ENCODE measurements at regions not wholly inside any gene's neighbourhood (a gene's known extent, or its start where the extent isn't known, plus 50 kb on each side); places are given as distances from the start of the nearest gene placed in this dataset.
"Not testable (repeated sequence)": the region's sequence is repeated elsewhere in the genome, so short reads cannot be mapped to it uniquely, and the experiment has no call there.

GRCh38 chr12:74641694-74642093 is 104.1 kb downstream of the ATXN7L3B start:
- H3K27ac Mint-ChIP-seq = no peak overlapping the region
- no peak overlapping the region for H3K4me3 Mint-ChIP-seq
- H3K9me3 Mint-ChIP-seq = no peaks in the 10 kb centered on the region
- no peak for DNase-seq
- H3K27me3 Mint-ChIP-seq = no peaks in the 10 kb centered on the region
- H3K4me1 Mint-ChIP-seq = no peaks in the 10 kb centered on the region
- CTCF ChIA-PET = no interaction called here
- no peaks in the 10 kb centered on the region for H3K36me3 Mint-ChIP-seq (ENCODE audit: low read depth)
- POLR2A ChIA-PET = no interaction called here

GRCh38 chr12:74644681-74645080 is 107.0 kb downstream of the ATXN7L3B start:
- POLR2A ChIA-PET = no interaction called here
- CTCF ChIA-PET = no interaction called here
- H3K27ac Mint-ChIP-seq = no peak overlapping the region
- H3K36me3 Mint-ChIP-seq (ENCODE audit: low read depth) = no peaks in the 10 kb centered on the region
- no peaks in the 10 kb centered on the region for H3K9me3 Mint-ChIP-seq
- H3K4me1 Mint-ChIP-seq = no peaks in the 10 kb centered on the region
- no peaks in the 10 kb centered on the region for H3K27me3 Mint-ChIP-seq
- no peak for DNase-seq
- H3K4me3 Mint-ChIP-seq = no peak overlapping the region

- DNase-seq = no peak
- CTCF ChIA-PET = no interaction called here
- Mint-ChIP-seq H3K4me1 (no peaks in the 10 kb centered on the region), H3K36me3 (ENCODE audit: low read depth) (no peaks in the 10 kb centered on the region), H3K4me3 (no peak overlapping the region), H3K27me3 (no peaks in the 10 kb centered on the region), H3K27ac (no peak overlapping the region), H3K9me3 (no peaks in the 10 kb centered on the region)
- POLR2A ChIA-PET = no interaction called here
Observed at GRCh38 chr12:74646831-74647230, 109.2 kb downstream of the ATXN7L3B start.

GRCh38 chr12:74647256-74647655 is 109.6 kb downstream of the ATXN7L3B start:
- no peak for DNase-seq
- no peak overlapping the region for H3K4me3 Mint-ChIP-seq
- CTCF ChIA-PET = no interaction called here
- no peaks in the 10 kb centered on the region for H3K27me3 Mint-ChIP-seq
- H3K27ac Mint-ChIP-seq = no peak overlapping the region
- no peaks in the 10 kb centered on the region for H3K9me3 Mint-ChIP-seq
- POLR2A ChIA-PET = no interaction called here
- H3K36me3 Mint-ChIP-seq (ENCODE audit: low read depth) = no peaks in the 10 kb centered on the region
- H3K4me1 Mint-ChIP-seq = no peaks in the 10 kb centered on the region

- H3K4me1 Mint-ChIP-seq = no peaks in the 10 kb centered on the region
- ChIA-PET POLR2A (no interaction called here), CTCF (no interaction called here)
- H3K36me3 Mint-ChIP-seq (ENCODE audit: low read depth) = no peaks in the 10 kb centered on the region
- H3K4me3 Mint-ChIP-seq = no peak overlapping the region
- no peaks in the 10 kb centered on the region for H3K9me3 Mint-ChIP-seq
- no peak overlapping the region for H3K27ac Mint-ChIP-seq
- no peaks in the 10 kb centered on the region for H3K27me3 Mint-ChIP-seq
- DNase-seq = no peak
Observed at GRCh38 chr12:74656251-74656650, 118.6 kb downstream of the ATXN7L3B start.

- DNase-seq = no peak
- no peak overlapping the region for H3K4me3 Mint-ChIP-seq
- no peaks in the 10 kb centered on the region for H3K9me3 Mint-ChIP-seq
- ChIA-PET POLR2A (no interaction called here), CTCF (no interaction called here)
- H3K27me3 Mint-ChIP-seq = peaks cover 4% of the 10 kb centered on the region
- H3K36me3 Mint-ChIP-seq (ENCODE audit: low read depth) = no peaks in the 10 kb centered on the region
- H3K4me1 Mint-ChIP-seq = no peaks in the 10 kb centered on the region
- no peak overlapping the region for H3K27ac Mint-ChIP-seq
Observed at GRCh38 chr12:74660442-74660841, 122.8 kb downstream of the ATXN7L3B start.

GRCh38 chr12:74663958-74664357 is 126.3 kb downstream of the ATXN7L3B start:
- Mint-ChIP-seq H3K36me3 (ENCODE audit: low read depth) (no peaks in the 10 kb centered on the region), H3K27ac (no peak overlapping the region), H3K27me3 (peaks cover 4% of the 10 kb centered on the region), H3K9me3 (no peaks in the 10 kb centered on the region), H3K4me1 (no peaks in the 10 kb centered on the region), H3K4me3 (no peak overlapping the region)
- ChIA-PET CTCF (no interaction called here), POLR2A (no interaction called here)
- no peak for DNase-seq

- Mint-ChIP-seq H3K4me3 (no peak overlapping the region), H3K27ac (no peak overlapping the region), H3K9me3 (no peaks in the 10 kb centered on the region), H3K27me3 (peaks cover 4% of the 10 kb centered on the region), H3K4me1 (no peaks in the 10 kb centered on the region), H3K36me3 (ENCODE audit: low read depth) (no peaks in the 10 kb centered on the region)
- CTCF ChIA-PET = no interaction called here
- DNase-seq = no peak
- POLR2A ChIA-PET = no interaction called here
Observed at GRCh38 chr12:74665690-74666089, 128.1 kb downstream of the ATXN7L3B start.

GRCh38 chr12:74671421-74671820 is 133.8 kb downstream of the ATXN7L3B start:
- H3K36me3 Mint-ChIP-seq (ENCODE audit: low read depth) = no peaks in the 10 kb centered on the region
- CTCF ChIA-PET = no interaction called here
- no peak for DNase-seq
- no peaks in the 10 kb centered on the region for H3K9me3 Mint-ChIP-seq
- no peaks in the 10 kb centered on the region for H3K4me1 Mint-ChIP-seq
- H3K27me3 Mint-ChIP-seq = no peaks in the 10 kb centered on the region
- H3K4me3 Mint-ChIP-seq = no peak overlapping the region
- H3K27ac Mint-ChIP-seq = no peak overlapping the region
- POLR2A ChIA-PET = no interaction called here

- POLR2A ChIA-PET = not testable (repeated sequence)
Observed at GRCh38 chr12:74676955-74677354, 139.3 kb downstream of the ATXN7L3B start.

GRCh38 chr12:74685385-74685784 is 147.8 kb downstream of the ATXN7L3B start:
- no peaks in the 10 kb centered on the region for H3K9me3 Mint-ChIP-seq
- H3K27me3 Mint-ChIP-seq = no peaks in the 10 kb centered on the region
- ChIA-PET POLR2A (no interaction called here), CTCF (no interaction called here)
- H3K36me3 Mint-ChIP-seq (ENCODE audit: low read depth) = no peaks in the 10 kb centered on the region
- H3K4me3 Mint-ChIP-seq = no peak overlapping the region
- H3K27ac Mint-ChIP-seq = no peak overlapping the region
- DNase-seq = no peak
- H3K4me1 Mint-ChIP-seq = no peaks in the 10 kb centered on the region

More at GRCh38 chr12:74676955-74677354, 139.3 kb downstream of the ATXN7L3B start:
- H3K9me3 Mint-ChIP-seq; H3K36me3 Mint-ChIP-seq (ENCODE audit: low read depth); H3K4me3 Mint-ChIP-seq; H3K27me3 Mint-ChIP-seq; H3K27ac Mint-ChIP-seq; CTCF ChIA-PET; DNase-seq; H3K4me1 Mint-ChIP-seq: not testable (repeated sequence)

GRCh38 chr12:74689071-74689655 is 151.5 kb downstream of the ATXN7L3B start:
- no peaks in the 10 kb centered on the region for H3K4me1 Mint-ChIP-seq
- H3K9me3 Mint-ChIP-seq = no peaks in the 10 kb centered on the region
- H3K27me3 Mint-ChIP-seq = no peaks in the 10 kb centered on the region
- POLR2A ChIA-PET = no interaction called here
- H3K27ac Mint-ChIP-seq = no peak overlapping the region
- no peak overlapping the region for H3K4me3 Mint-ChIP-seq
- no peak for DNase-seq
- H3K36me3 Mint-ChIP-seq (ENCODE audit: low read depth) = no peaks in the 10 kb centered on the region
- CTCF ChIA-PET = no interaction called here

- POLR2A ChIA-PET = no interaction called here
- no peaks in the 10 kb centered on the region for H3K9me3 Mint-ChIP-seq
- CTCF ChIA-PET = no interaction called here
- no peak overlapping the region for H3K4me3 Mint-ChIP-seq
- no peaks in the 10 kb centered on the region for H3K27me3 Mint-ChIP-seq
- no peaks in the 10 kb centered on the region for H3K36me3 Mint-ChIP-seq (ENCODE audit: low read depth)
- H3K4me1 Mint-ChIP-seq = no peaks in the 10 kb centered on the region
- DNase-seq = no peak
- no peak overlapping the region for H3K27ac Mint-ChIP-seq
Observed at GRCh38 chr12:74689929-74690328, 152.3 kb downstream of the ATXN7L3B start.

- POLR2A ChIA-PET = no interaction called here
- Mint-ChIP-seq H3K36me3 (ENCODE audit: low read depth) (no peaks in the 10 kb centered on the region), H3K4me1 (no peaks in the 10 kb centered on the region), H3K9me3 (no peaks in the 10 kb centered on the region), H3K27me3 (no peaks in the 10 kb centered on the region), H3K4me3 (no peak overlapping the region), H3K27ac (no peak overlapping the region)
- CTCF ChIA-PET = no interaction called here
- DNase-seq = no peak
Observed at GRCh38 chr12:74719447-74719846, 181.8 kb downstream of the ATXN7L3B start.

GRCh38 chr12:74722709-74723108 is 185.1 kb downstream of the ATXN7L3B start:
- Mint-ChIP-seq H3K4me1 (no peaks in the 10 kb centered on the region), H3K27ac (no peak overlapping the region), H3K9me3 (no peaks in the 10 kb centered on the region), H3K27me3 (no peaks in the 10 kb centered on the region), H3K36me3 (ENCODE audit: low read depth) (no peaks in the 10 kb centered on the region), H3K4me3 (no peak overlapping the region)
- ChIA-PET POLR2A (no interaction called here), CTCF (no interaction called here)
- no peak for DNase-seq
